ENCODE measurements at regions not wholly inside any gene's neighbourhood (a gene's known extent, or its start where the extent isn't known, plus 50 kb on each side); places are given as distances from the start of the nearest gene placed in this dataset.

- TF ChIP-seq, protein P1, sequence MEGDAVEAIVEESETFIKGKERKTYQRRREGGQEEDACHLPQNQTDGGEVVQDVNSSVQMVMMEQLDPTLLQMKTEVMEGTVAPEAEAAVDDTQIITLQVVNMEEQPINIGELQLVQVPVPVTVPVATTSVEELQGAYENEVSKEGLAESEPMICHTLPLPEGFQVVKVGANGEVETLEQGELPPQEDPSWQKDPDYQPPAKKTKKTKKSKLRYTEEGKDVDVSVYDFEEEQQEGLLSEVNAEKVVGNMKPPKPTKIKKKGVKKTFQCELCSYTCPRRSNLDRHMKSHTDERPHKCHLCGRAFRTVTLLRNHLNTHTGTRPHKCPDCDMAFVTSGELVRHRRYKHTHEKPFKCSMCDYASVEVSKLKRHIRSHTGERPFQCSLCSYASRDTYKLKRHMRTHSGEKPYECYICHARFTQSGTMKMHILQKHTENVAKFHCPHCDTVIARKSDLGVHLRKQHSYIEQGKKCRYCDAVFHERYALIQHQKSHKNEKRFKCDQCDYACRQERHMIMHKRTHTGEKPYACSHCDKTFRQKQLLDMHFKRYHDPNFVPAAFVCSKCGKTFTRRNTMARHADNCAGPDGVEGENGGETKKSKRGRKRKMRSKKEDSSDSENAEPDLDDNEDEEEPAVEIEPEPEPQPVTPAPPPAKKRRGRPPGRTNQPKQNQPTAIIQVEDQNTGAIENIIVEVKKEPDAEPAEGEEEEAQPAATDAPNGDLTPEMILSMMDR (IDR thresholded peaks at IDR 0.05) = no peak
- no peak for TF ChIP-seq POLR2AphosphoS5 (IDR thresholded peaks at IDR 0.05)
Observed at GRCh38 chrX:148381603-148382002, 118.8 kb upstream of the AFF2 start.
